GM21515 (cell line): ENCODE measurements at regions not wholly inside any gene's neighbourhood (a gene's known extent, or its start where the extent isn't known, plus 50 kb on each side); places are given as distances from the start of the nearest gene placed in this dataset.
"Not testable (repeated sequence)": the region's sequence is repeated elsewhere in the genome, so short reads cannot be mapped to it uniquely, and the experiment has no call there.

ENCODE experiments used
- ATAC-seq: cut with Tn5 transposase; IDR thresholded peaks from one replicate; pipeline ENCODE4 v1.9.1; 2021; ENCODE audit not compliant: unreplicated experiment

DNA sequence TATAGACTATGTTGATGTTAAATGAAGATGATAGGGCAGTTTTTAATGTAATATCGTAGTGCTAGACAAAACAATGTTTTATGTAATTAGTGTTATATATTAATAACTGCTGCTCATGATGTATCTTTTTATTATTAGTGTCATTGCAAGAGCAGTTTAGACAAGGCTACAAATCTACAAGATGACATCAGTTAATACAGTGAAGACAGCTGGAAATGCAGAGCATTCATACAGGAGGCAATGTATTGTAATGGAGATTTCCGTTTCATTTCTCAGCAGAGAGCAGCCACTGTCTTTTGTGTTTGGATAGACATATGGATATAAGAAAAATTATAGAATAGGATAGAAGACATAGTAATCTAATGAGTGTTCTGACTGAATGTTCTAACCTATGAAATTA, 178.0 kb downstream of the FOXG1 start:
- no peak for ATAC-seq

DNA sequence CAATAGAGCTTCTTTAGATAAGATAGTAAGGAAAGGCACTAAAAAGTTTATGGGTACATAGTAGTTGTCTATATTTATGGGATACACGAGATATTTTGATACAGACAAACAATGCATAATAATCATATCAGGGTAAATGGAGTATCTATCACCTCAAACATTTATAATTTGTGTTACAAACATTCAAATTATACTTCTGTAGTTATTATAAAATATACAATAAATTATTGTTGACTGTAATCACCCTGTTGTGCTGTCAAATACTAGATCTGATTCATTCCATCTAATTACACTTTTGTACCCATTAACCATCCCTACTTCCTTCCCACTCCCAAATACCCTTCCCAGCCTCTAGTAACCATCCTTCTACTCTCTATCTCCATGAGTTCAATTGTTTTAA, 179.7 kb downstream of the FOXG1 start:
- no peak for ATAC-seq

DNA sequence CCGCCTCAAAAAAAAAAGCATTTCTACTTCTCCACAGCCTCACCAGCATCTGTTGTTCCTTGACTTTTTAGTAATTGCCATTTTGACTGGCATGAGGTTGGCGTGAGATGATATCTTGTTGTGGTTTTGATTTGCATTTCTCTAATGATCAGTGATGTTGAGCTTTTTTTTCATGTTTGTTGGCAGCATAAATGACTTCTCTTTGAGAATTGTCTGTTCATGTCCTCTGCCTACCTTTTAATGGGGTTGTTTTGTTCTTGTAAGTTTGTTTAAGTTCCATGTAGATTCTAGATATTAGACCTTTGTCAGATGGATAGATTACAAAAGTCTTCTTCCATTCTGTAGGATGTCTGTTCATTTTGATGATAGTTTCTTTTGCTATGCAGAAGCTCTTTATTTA, 182.9 kb downstream of the FOXG1 start:
- no peak for ATAC-seq

- ATAC-seq = no peak
These were observed 185.6 kb downstream of the FOXG1 start for GRCh38 chr14:28952161-28952560.

- ATAC-seq = no peak
These were observed 186.1 kb downstream of the FOXG1 start for GRCh38 chr14:28952666-28953065.

DNA sequence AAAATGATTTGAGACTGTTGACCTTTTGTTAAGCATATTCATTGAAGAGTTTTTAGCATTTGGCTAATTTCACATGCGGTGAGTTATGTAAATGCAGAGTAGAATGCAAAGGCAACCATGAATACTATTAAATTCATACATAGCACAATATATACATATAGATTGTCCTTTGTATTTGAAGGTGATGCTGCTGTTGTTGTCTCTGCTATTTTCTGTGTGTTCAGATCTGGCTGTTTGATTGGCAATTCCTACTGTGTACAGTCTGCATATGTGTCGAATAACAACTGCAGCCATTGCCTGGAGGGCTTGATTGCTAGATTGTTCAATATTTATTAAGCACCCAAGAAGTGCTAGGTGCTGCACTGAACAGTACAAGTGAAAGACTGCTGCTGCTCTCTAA, 187.4 kb downstream of the FOXG1 start:
- ATAC-seq = no peak

- peak; percentile 85 for ATAC-seq
These were observed 200.0 kb downstream of the FOXG1 start for GRCh38 chr14:28966416-28967233.

- no peak for ATAC-seq
These were observed 208.5 kb downstream of the FOXG1 start for GRCh38 chr14:28975084-28975483.

GRCh38 chr14:28982228-28982627, 215.6 kb downstream of the FOXG1 start:
- no peak for ATAC-seq

DNA sequence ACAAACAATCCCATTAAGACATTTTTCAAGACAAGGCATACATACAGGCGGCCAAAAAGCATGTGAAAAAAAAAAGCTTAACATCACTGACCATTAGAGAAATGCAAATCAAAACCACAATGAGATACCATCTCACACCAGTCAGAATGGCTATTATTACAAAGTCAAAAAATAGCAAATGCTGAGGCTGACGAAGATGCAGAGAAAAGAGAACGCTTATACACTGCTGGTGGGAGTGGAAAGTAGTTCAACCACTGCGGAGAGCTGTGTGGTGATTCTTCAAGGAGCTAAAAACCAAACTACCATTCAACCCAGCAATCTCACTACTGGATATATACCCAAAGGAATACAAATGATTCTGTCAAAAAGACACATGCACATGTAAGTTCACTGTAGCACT, 216.7 kb downstream of the FOXG1 start:
- no peak for ATAC-seq

DNA sequence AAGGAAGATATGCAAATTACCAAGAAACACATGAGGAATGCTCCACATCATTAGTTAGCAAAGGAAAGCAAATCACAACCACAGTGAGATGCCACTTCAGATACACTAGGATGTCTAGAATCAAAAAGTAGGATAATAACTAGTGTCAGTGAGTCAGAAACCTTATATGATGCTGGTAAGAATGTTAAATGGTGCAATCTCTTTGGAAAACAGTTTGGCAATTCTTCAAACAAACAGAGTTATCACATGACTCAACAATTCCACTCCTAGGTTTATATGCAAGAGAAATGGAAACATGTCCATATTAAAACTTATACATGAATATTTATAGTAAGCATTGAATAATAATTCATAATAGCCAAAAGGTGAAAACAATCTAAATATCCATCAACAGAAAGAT, 220.9 kb downstream of the FOXG1 start:
- no peak for ATAC-seq

DNA sequence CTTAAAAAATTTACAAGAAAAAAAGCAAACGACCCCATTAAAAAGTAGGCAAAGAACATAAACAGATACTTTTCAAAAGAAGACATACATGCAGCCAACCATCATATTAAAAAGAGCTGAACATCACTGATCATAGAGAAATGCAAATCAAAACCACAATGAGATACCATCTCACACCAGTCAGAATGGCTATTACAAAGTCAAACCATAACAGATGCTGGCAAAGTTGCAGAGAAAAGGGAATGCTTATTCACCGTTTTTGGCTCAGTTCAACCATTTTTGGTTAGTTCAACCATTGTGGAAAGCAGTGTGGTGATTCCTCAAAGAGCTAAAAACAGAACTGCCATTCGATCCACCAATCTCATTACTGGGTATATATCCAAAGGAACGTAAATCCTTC, 230.6 kb downstream of the FOXG1 start:
- not testable (repeated sequence) for ATAC-seq

DNA sequence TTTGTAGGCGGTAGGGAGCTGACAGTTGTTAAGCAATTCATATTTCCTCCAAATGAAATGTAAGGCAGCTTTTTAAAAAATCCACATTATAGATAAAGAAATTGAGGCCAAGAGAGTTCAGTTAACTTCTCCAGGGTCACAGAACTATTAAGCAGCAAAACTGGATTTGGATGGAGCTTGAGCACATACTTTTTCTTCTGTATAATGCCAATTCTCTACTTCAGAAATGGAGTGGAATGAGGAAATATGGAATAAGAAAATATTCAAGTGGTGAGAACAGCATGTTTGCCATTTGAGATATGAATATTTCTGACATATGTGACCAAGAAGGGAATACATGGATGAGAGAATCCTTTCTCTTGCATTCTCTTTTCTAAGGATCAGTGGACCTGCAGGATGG, 233.1 kb downstream of the FOXG1 start:
- no peak for ATAC-seq

DNA sequence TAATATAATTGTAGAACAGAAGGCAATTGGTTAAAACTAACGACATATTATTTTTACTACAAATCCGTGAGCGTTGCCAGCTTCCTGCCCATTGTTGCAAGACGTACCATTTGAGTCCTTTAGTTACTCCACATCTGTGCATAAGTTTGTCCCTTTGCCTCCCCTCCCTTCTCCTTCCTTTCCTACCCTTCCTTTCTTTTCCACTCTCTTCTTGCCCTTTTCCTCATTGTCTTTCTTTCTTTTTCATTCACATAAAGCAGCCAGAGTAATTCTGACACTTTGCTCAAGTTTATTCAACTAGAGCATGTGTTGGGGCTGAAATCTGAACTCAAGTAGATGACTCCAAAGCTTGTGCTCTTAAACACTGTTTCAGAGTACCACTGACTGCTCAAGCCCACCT, 239.1 kb downstream of the FOXG1 start:
- ATAC-seq = no peak

DNA sequence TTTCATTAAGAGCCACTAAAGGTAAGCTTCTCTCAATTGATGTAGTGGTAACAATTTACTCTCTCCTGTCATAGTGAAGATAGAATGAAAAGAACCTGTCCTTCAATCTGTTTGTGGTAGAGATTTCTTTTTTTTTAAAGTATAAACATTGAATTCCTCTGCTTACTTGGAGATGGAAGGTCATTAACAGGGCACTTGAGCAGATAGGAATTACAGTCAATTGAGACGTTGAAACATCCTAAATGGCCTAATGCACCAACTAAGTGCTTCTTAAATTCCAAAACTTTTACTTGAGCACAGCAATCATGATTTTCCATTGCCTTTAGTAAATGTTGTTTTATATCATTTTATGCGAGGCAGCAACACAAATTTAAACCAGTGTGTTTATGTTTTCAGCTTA, 241.4 kb downstream of the FOXG1 start:
- ATAC-seq = no peak

GRCh38 chr14:29016050-29016900, 249.7 kb downstream of the FOXG1 start:
- ATAC-seq = no peak

DNA sequence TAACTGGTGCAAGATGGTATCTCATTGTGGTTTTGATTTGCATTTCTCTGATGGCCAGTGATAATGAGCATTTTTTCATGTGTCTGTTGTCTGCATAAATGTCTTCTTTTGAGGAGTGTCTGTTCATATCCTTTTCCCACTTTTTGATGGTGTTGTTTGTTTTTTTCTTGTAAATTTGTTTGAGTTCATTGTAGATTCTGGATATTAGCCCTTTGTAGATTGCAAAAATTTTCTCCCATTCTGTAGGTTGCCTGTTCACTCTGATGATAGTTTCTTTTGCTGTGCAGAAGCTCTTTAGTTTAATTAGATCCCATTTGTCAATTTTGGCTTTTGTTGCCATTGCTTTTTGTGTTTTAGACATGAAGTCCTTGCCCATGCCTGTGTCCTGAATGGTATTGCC, 256.9 kb downstream of the FOXG1 start:
- not testable (repeated sequence) for ATAC-seq

GRCh38 chr14:29027441-29027840, 260.9 kb downstream of the FOXG1 start:
- not testable (repeated sequence) for ATAC-seq

- ATAC-seq = not testable (repeated sequence)
These were observed 261.5 kb downstream of the FOXG1 start for GRCh38 chr14:29027941-29028705.

- no peak for ATAC-seq
These were observed 262.5 kb downstream of the FOXG1 start for GRCh38 chr14:29028973-29029582.

DNA sequence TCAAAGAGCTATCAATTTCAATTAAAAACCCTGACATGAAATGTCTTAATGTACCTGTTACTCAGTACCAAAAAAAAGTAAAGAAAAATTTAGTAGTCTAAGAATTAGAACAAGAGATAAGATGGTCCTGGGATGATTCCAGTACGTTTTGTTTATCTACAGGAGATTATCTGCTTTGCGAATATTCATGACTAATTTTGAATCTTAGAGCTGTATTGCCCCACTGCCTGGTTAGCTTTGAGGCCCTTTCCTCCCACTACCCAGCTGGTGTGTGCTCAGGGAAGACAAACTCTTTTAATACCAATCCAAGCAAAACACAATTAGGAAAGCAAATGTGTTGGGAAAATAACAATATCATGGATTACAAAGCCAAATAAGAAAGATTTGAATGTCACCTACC, 263.5 kb downstream of the FOXG1 start:
- no peak for ATAC-seq
